Transverse colon (tissue), 4 donors: ENCODE measurements at regions not wholly inside any gene's neighbourhood (a gene's known extent, or its start where the extent isn't known, plus 50 kb on each side); places are given as distances from the start of the nearest gene placed in this dataset.

Experiments
- CTCF ChIP-seq, 5 experiments: fragments of 200-600 bp in 3 of 5; fragments of 450-650 bp in 2 of 5; sonication (generic) in 3 of 5; IDR thresholded peaks; 1 replicate in 2 of 5; 2 replicates in 3 of 5; pipeline ENCODE4 v1.5.1; 2016 to 2017; ENCODE audit warnings: antibody characterized with exemption in 5 of 5, inconsistent platforms in 3 of 5, mild to moderate bottlenecking in 2 of 5, moderate library complexity in 1 of 5
- EP300 ChIP-seq: sonication (generic); formaldehyde crosslinking; IDR thresholded peaks from one replicate; pipeline ENCODE4 v1.6.1; 2017; ENCODE audit warnings: antibody characterized with exemption, low read depth
- POLR2A ChIP-seq: fragments of 450-650 bp; IDR thresholded peaks from one replicate; pipeline ENCODE4 v1.6.1; 2016; ENCODE audit warnings: antibody characterized with exemption, mild to moderate bottlenecking, moderate library complexity
- POLR2AphosphoS5 ChIP-seq, 3 donors: sonication (generic); formaldehyde crosslinking; IDR thresholded peaks; one replicate each; pipeline ENCODE4 v1.6.1; 2016; ENCODE audit warnings: antibody characterized with exemption in 3 of 3

- TF ChIP-seq CTCF (IDR thresholded peaks at IDR 0.05): no peak
- TF ChIP-seq POLR2A: no peak
- no peak for TF ChIP-seq POLR2AphosphoS5 (IDR thresholded peaks at IDR 0.05)
- no peak for TF ChIP-seq EP300
Measured at GRCh38 chr11:29801561-29801960, 215.3 kb downstream of the KCNA4 start.
